Neural crest cell (in vitro differentiated cells): ENCODE measurements at regions not wholly inside any gene's neighbourhood (a gene's known extent, or its start where the extent isn't known, plus 50 kb on each side); places are given as distances from the start of the nearest gene placed in this dataset.

Experiments
- DNase-seq: peaks from one replicate; pipeline ENCODE4 v3.0.0; 2021; ENCODE audit warnings: low read depth, mixed read lengths, low spot score
- H3K27ac Mint-ChIP-seq: one replicate; pipeline ENCODE4 v1.8.0; 2021; ENCODE audit warnings: mild to moderate bottlenecking, mixed read lengths; ENCODE audit not compliant: unreplicated experiment
- H3K27me3 Mint-ChIP-seq: 2 replicates; pipeline ENCODE4 v1.8.0; 2021; ENCODE audit warnings: low read depth, mild to moderate bottlenecking, mixed read lengths
- H3K36me3 Mint-ChIP-seq: 2 replicates; pipeline ENCODE4 v1.8.0; 2021; ENCODE audit warnings: low read depth, mild to moderate bottlenecking, mixed read lengths
- H3K4me1 Mint-ChIP-seq: 2 replicates; pipeline ENCODE4 v1.8.0; 2021; ENCODE audit warnings: mixed read lengths
- H3K4me3 Mint-ChIP-seq: one replicate; pipeline ENCODE4 v1.8.0; 2021; ENCODE audit warnings: mild to moderate bottlenecking, mixed read lengths
- H3K9me3 Mint-ChIP-seq: 2 replicates; pipeline ENCODE4 v1.8.0; 2021; ENCODE audit warnings: mixed read lengths
- CTCF ChIP-seq: fragments of 200-600 bp; sonication (generic); conservative IDR thresholded peaks from 2 replicates; pipeline ENCODE4 v1.5.0; 2021; ENCODE audit warnings: antibody characterized with exemption, mild to moderate bottlenecking

GRCh38 chr12:123062681-123063486 is 82.4 kb downstream of the ARL6IP4 start:
- no peak for DNase-seq
- peaks cover 32% of the 10 kb centered on the region for H3K4me1 Mint-ChIP-seq
- no peaks in the 10 kb centered on the region for H3K9me3 Mint-ChIP-seq
- H3K36me3 Mint-ChIP-seq: no peaks in the 10 kb centered on the region
- TF ChIP-seq CTCF: no peak
- H3K27me3 Mint-ChIP-seq: no peaks in the 10 kb centered on the region
- no peak overlapping the region for H3K4me3 Mint-ChIP-seq
- no peak overlapping the region for H3K27ac Mint-ChIP-seq

GRCh38 chr12:123061441-123062205 is 81.1 kb downstream of the ARL6IP4 start:
- no peaks in the 10 kb centered on the region for H3K27me3 Mint-ChIP-seq
- H3K4me1 Mint-ChIP-seq: peaks cover 32% of the 10 kb centered on the region
- H3K4me3 Mint-ChIP-seq: no peak overlapping the region
- H3K36me3 Mint-ChIP-seq: no peaks in the 10 kb centered on the region
- peak overlapping the region; percentile 21 for H3K27ac Mint-ChIP-seq
- no peak for TF ChIP-seq CTCF
- DNase-seq: no peak
- H3K9me3 Mint-ChIP-seq: no peaks in the 10 kb centered on the region

GRCh38 chr12:123059500-123059899 is 79.0 kb downstream of the ARL6IP4 start:
- Mint-ChIP-seq H3K9me3 (no peaks in the 10 kb centered on the region), H3K27me3 (no peaks in the 10 kb centered on the region), H3K27ac (no peak overlapping the region), H3K36me3 (no peaks in the 10 kb centered on the region), H3K4me3 (no peak overlapping the region), H3K4me1 (peaks cover 41% of the 10 kb centered on the region)
- no peak for DNase-seq
- no peak for TF ChIP-seq CTCF

GRCh38 chr12:123058980-123059379 is 78.5 kb downstream of the ARL6IP4 start:
- no peak for DNase-seq
- Mint-ChIP-seq H3K4me3 (no peak overlapping the region), H3K27ac (peak overlapping the region; percentile 51), H3K27me3 (no peaks in the 10 kb centered on the region), H3K4me1 (peaks cover 41% of the 10 kb centered on the region), H3K36me3 (no peaks in the 10 kb centered on the region), H3K9me3 (no peaks in the 10 kb centered on the region)
- TF ChIP-seq CTCF: no peak

GRCh38 chr12:123058481-123058880 is 78.0 kb downstream of the ARL6IP4 start:
- peaks cover 37% of the 10 kb centered on the region for H3K4me1 Mint-ChIP-seq
- H3K36me3 Mint-ChIP-seq: no peaks in the 10 kb centered on the region

More at GRCh38 chr12:123058481-123058880, 78.0 kb downstream of the ARL6IP4 start:
- DNase-seq: no peak
- no peaks in the 10 kb centered on the region for H3K9me3 Mint-ChIP-seq
- H3K4me3 Mint-ChIP-seq: no peak overlapping the region
- no peak for TF ChIP-seq CTCF
- no peaks in the 10 kb centered on the region for H3K27me3 Mint-ChIP-seq
- peak overlapping the region; percentile 51 for H3K27ac Mint-ChIP-seq
